ENCODE measurements at regions not wholly inside any gene's neighbourhood (a gene's known extent, or its start where the extent isn't known, plus 50 kb on each side); places are given as distances from the start of the nearest gene placed in this dataset.

GRCh38 chr3:106371971-106372805, 503.4 kb upstream of the CBLB start:
- Histone ChIP-seq H3K9me3 (ENCODE audit: control insufficient read depth in 4 of 4, low read length in 3 of 4) (no peaks in the 10 kb centered on the region), H3K27me3 (ENCODE audit: control insufficient read depth in 4 of 4, insufficient read depth in 4 of 4, low read length in 3 of 4) (no peaks in the 10 kb centered on the region), H3K9ac (ENCODE audit: low read depth in 1 of 2, low read length in 2 of 2) (no peak overlapping the region), H3K36me3 (ENCODE audit: control insufficient read depth in 4 of 4, insufficient read depth in 3 of 4, low read depth in 1 of 4, low read length in 3 of 4) (no peaks in the 10 kb centered on the region), H3K4me3 (ENCODE audit: low read depth in 1 of 3, low read length in 3 of 3) (no peak overlapping the region), H3K27ac (ENCODE audit: low read depth in 1 of 2, low read length in 2 of 2) (no peak overlapping the region), H3K4me1 (ENCODE audit: control insufficient read depth in 4 of 4, insufficient read depth in 4 of 4, low read length in 3 of 4) (no peaks in the 10 kb centered on the region)
- WGBS, result 69% methylated on average over 1 of the region's 1 CpG
- no peak for TF ChIP-seq HNF4A (conservative IDR thresholded peaks at IDR 0.05)
- TF ChIP-seq HNF4G (IDR thresholded peaks at IDR 0.05), result no peak
- TF ChIP-seq SP1 (IDR thresholded peaks at IDR 0.05), result no peak
- TF ChIP-seq EGR1 (IDR thresholded peaks at IDR 0.05; ENCODE audit: low read depth in 2 of 2), result no peak
- no peak for TF ChIP-seq REST (IDR thresholded peaks at IDR 0.05)
- no peak for TF ChIP-seq RAD21 (IDR thresholded peaks at IDR 0.05)
- TF ChIP-seq CTCF (IDR thresholded peaks at IDR 0.05; ENCODE audit: low read depth, low read length, missing input control), result no peak
- TF ChIP-seq YY1 (IDR thresholded peaks at IDR 0.05), result no peak
- no peak for TF ChIP-seq MAX (IDR thresholded peaks at IDR 0.05)
- TF ChIP-seq FOXA1 (IDR thresholded peaks at IDR 0.05), result no peak
- no peak for TF ChIP-seq NR2F2 (IDR thresholded peaks at IDR 0.05)
- no peak for TF ChIP-seq ZBTB33 (IDR thresholded peaks at IDR 0.05)
- no peak for TF ChIP-seq FOXA2 (IDR thresholded peaks at IDR 0.05)
- TF ChIP-seq JUND (IDR thresholded peaks at IDR 0.05), result no peak
- TF ChIP-seq RXRA (IDR thresholded peaks at IDR 0.05), result no peak
- no peak for TF ChIP-seq GABPA (IDR thresholded peaks at IDR 0.05 in 1 of 2, conservative IDR thresholded peaks at IDR 0.05 in 1 of 2)
- TF ChIP-seq TAF1 (conservative IDR thresholded peaks at IDR 0.05), result no peak
- TF ChIP-seq ATF3 (IDR thresholded peaks at IDR 0.05), result no peak
- DNase-seq (ENCODE audit: low spot score), result no peak

Measured in liver (tissue), 8 donors.